Lower lobe of right lung (tissue), 2 donors: ENCODE measurements at regions not wholly inside any gene's neighbourhood (a gene's known extent, or its start where the extent isn't known, plus 50 kb on each side); places are given as distances from the start of the nearest gene placed in this dataset.

ENCODE experiments used
- ATAC-seq, 2 donors: fragments of 200-7000 bp; cut with Tn5 transposase; one replicate each; pipeline ENCODE4 v1.9.1; 2020 to 2022; ENCODE audit warnings: mild to moderate bottlenecking in 2 of 2, moderate library complexity in 2 of 2
- DNase-seq: peaks from one replicate; pipeline ENCODE4 v3.0.0-alpha.2; 2020
- H3K27ac ChIP-seq: fragments of 200-600 bp; one replicate; pipeline ENCODE4 v1.8.0; 2022
- H3K27me3 ChIP-seq: fragments of 200-600 bp; one replicate; pipeline ENCODE4 v1.8.0; 2022; ENCODE audit warnings: low read depth
- H3K36me3 ChIP-seq: fragments of 200-600 bp; one replicate; pipeline ENCODE4 v1.8.0; 2022; ENCODE audit warnings: mild to moderate bottlenecking
- H3K4me1 ChIP-seq: fragments of 200-600 bp; one replicate; pipeline ENCODE4 v1.8.0; 2022
- H3K4me3 ChIP-seq: fragments of 200-600 bp; one replicate; pipeline ENCODE4 v1.8.0; 2022; ENCODE audit warnings: mild to moderate bottlenecking
- H3K9me3 ChIP-seq: fragments of 200-600 bp; one replicate; pipeline ENCODE4 v1.8.0; 2022
- CTCF ChIP-seq: fragments of 200-600 bp; IDR thresholded peaks from one replicate; pipeline ENCODE4 v1.8.0; 2022; ENCODE audit warnings: antibody characterized with exemption, mild to moderate bottlenecking
- intact Hi-C: fragments of 100-400 bp; cut with DNase I; formaldehyde crosslinking; loops from one replicate; pipeline ENCODE4 v1.11.0; 2022
- donor health status: DM: no; HTN: yes; CAD: no; lungs with severe emphysema.

GRCh38 chr10:129396021-129396722 lies 70.9 kb upstream of the MGMT start:
- Histone ChIP-seq H3K9me3 (no peaks in the 10 kb centered on the region), H3K36me3 (no peaks in the 10 kb centered on the region), H3K4me3 (no peak overlapping the region), H3K4me1 (no peaks in the 10 kb centered on the region), H3K27me3 (peaks cover 12% of the 10 kb centered on the region), H3K27ac (no peak overlapping the region)
- ATAC-seq, result no peak
- no peak for TF ChIP-seq CTCF
- intact Hi-C loops, result no loop called here
- no peak for DNase-seq

GRCh38 chr10:129397198-129397974 lies 69.7 kb upstream of the MGMT start:
- ATAC-seq (no peak), DNase-seq (no peak)
- H3K9me3 ChIP-seq, result no peaks in the 10 kb centered on the region
- intact Hi-C loops, result no loop called here
- no peak overlapping the region for H3K27ac ChIP-seq
- TF ChIP-seq CTCF, result no peak
- no peak overlapping the region for H3K4me3 ChIP-seq
- H3K27me3 ChIP-seq, result peaks cover 6% of the 10 kb centered on the region
- no peaks in the 10 kb centered on the region for H3K36me3 ChIP-seq
- H3K4me1 ChIP-seq, result no peaks in the 10 kb centered on the region

- Histone ChIP-seq H3K27me3 (peaks cover 6% of the 10 kb centered on the region), H3K4me1 (no peaks in the 10 kb centered on the region), H3K9me3 (no peaks in the 10 kb centered on the region), H3K4me3 (no peak overlapping the region), H3K27ac (no peak overlapping the region), H3K36me3 (no peaks in the 10 kb centered on the region)
- ATAC-seq (no peak), DNase-seq (no peak)
- TF ChIP-seq CTCF, result no peak
- intact Hi-C loops, result no loop called here
These were observed 68.3 kb upstream of the MGMT start for GRCh38 chr10:129398711-129399141.

GRCh38 chr10:129400426-129400825 lies 66.6 kb upstream of the MGMT start:
- Histone ChIP-seq H3K4me1 (no peaks in the 10 kb centered on the region), H3K27me3 (no peaks in the 10 kb centered on the region), H3K36me3 (no peaks in the 10 kb centered on the region), H3K9me3 (no peaks in the 10 kb centered on the region), H3K4me3 (no peak overlapping the region), H3K27ac (no peak overlapping the region)
- TF ChIP-seq CTCF, result no peak
- DNase-seq, result no peak
- no peak for ATAC-seq
- intact Hi-C loops, result no loop called here

- DNase-seq (no peak), ATAC-seq (no peak)
- Histone ChIP-seq H3K27ac (no peak overlapping the region), H3K27me3 (no peaks in the 10 kb centered on the region), H3K36me3 (no peaks in the 10 kb centered on the region), H3K4me3 (no peak overlapping the region), H3K9me3 (no peaks in the 10 kb centered on the region), H3K4me1 (no peaks in the 10 kb centered on the region)
- intact Hi-C loops, result no loop called here
- no peak for TF ChIP-seq CTCF
These were observed 64.6 kb upstream of the MGMT start for GRCh38 chr10:129402459-129402858.
